ENCODE measurements at regions not wholly inside any gene's neighbourhood (a gene's known extent, or its start where the extent isn't known, plus 50 kb on each side); places are given as distances from the start of the nearest gene placed in this dataset.

DNA sequence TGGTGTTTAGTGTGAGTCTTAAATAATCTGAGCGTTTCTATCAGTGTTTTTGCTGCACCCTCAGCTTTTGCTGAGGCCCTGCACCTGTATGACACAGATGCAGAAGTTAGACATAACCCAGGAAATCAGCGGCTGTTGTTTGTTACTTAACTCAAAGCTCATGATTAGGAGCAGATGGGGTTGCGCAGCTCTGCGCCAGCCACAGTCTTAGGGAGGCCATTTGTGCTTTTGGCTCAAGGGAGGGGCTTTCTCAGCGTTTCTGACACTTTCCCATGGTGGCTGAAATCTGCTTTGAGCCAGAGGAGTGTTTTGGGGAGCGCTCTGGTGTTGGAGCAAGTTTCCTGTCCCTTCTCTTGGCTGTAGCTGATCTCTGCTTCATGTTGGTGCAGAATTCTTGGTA lies 433.8 kb downstream of the NAF1 start:
- TF ChIP-seq BHLHE40 (IDR thresholded peaks at IDR 0.05; ENCODE audit: borderline replicate concordance) (no peak), FOXK2 (IDR thresholded peaks at IDR 0.05) (no peak), HDGF (IDR thresholded peaks at IDR 0.05; ENCODE audit: borderline replicate concordance) (no peak), SUZ12 (IDR thresholded peaks at IDR 0.05) (no peak)
- TF ChIP-seq, protein P1, sequence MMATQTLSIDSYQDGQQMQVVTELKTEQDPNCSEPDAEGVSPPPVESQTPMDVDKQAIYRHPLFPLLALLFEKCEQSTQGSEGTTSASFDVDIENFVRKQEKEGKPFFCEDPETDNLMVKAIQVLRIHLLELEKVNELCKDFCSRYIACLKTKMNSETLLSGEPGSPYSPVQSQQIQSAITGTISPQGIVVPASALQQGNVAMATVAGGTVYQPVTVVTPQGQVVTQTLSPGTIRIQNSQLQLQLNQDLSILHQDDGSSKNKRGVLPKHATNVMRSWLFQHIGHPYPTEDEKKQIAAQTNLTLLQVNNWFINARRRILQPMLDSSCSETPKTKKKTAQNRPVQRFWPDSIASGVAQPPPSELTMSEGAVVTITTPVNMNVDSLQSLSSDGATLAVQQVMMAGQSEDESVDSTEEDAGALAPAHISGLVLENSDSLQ (IDR thresholded peaks at IDR 0.05), result no peak
